ENCODE measurements at regions not wholly inside any gene's neighbourhood (a gene's known extent, or its start where the extent isn't known, plus 50 kb on each side); places are given as distances from the start of the nearest gene placed in this dataset.

DNA sequence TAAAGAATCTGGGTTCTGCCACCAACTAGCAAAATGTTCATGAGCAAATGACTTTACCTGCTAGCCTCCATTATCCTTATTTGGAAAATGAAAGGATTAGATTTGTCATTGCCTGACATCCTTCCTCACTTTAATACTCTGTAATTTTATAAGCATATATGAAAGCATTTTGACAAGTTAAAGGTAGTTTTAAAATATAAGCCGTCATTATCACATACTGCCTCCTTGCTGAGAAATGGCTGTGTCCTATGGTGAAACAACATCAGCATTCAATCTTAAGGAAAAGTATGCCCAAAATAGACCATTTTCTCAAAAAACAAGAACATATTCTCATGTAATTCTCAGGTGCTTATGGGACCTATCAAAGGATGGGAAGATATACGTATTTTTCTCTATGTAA, 461.2 kb downstream of the SUCLG1 start:
- TF ChIP-seq, protein P1, sequence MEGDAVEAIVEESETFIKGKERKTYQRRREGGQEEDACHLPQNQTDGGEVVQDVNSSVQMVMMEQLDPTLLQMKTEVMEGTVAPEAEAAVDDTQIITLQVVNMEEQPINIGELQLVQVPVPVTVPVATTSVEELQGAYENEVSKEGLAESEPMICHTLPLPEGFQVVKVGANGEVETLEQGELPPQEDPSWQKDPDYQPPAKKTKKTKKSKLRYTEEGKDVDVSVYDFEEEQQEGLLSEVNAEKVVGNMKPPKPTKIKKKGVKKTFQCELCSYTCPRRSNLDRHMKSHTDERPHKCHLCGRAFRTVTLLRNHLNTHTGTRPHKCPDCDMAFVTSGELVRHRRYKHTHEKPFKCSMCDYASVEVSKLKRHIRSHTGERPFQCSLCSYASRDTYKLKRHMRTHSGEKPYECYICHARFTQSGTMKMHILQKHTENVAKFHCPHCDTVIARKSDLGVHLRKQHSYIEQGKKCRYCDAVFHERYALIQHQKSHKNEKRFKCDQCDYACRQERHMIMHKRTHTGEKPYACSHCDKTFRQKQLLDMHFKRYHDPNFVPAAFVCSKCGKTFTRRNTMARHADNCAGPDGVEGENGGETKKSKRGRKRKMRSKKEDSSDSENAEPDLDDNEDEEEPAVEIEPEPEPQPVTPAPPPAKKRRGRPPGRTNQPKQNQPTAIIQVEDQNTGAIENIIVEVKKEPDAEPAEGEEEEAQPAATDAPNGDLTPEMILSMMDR (IDR thresholded peaks at IDR 0.05) = no peak
- TF ChIP-seq POLR2A (IDR thresholded peaks at IDR 0.05) = no peak

Data from testis (tissue), 2 donors.